HFFc6 (cell line): ENCODE measurements at regions not wholly inside any gene's neighbourhood (a gene's known extent, or its start where the extent isn't known, plus 50 kb on each side); places are given as distances from the start of the nearest gene placed in this dataset.
"Not testable (repeated sequence)": the region's sequence is repeated elsewhere in the genome, so short reads cannot be mapped to it uniquely, and the experiment has no call there.

Experiments used
- DNase-seq: peaks from one replicate; pipeline ENCODE4 v3.0.0-alpha.2; 2018
- H3K27ac Mint-ChIP-seq: 2 replicates; pipeline ENCODE4 v1.8.0; 2020; ENCODE audit warnings: mild to moderate bottlenecking, mixed read lengths
- H3K27me3 Mint-ChIP-seq: 2 replicates; pipeline ENCODE4 v1.8.0; 2021; ENCODE audit warnings: mild to moderate bottlenecking, moderate library complexity, mixed read lengths; ENCODE audit not compliant: insufficient read depth
- H3K36me3 Mint-ChIP-seq: 2 replicates; pipeline ENCODE4 v1.8.0; 2021; ENCODE audit warnings: low read depth, mixed read lengths
- H3K4me1 Mint-ChIP-seq: 2 replicates; pipeline ENCODE4 v1.8.0; 2020; ENCODE audit warnings: low read depth, mixed read lengths
- H3K4me3 Mint-ChIP-seq: 2 replicates; pipeline ENCODE4 v1.8.0; 2020; ENCODE audit warnings: mild to moderate bottlenecking, moderate library complexity, mixed read lengths
- H3K9me3 Mint-ChIP-seq: 2 replicates; pipeline ENCODE4 v1.8.0; 2020; ENCODE audit warnings: mild to moderate bottlenecking, mixed read lengths
- CTCF ChIP-seq: fragments of 200-600 bp; sonication (generic); IDR thresholded peaks from 2 replicates; pipeline ENCODE4 v1.5.0; 2021; ENCODE audit warnings: antibody characterized with exemption, mild to moderate bottlenecking

- Mint-ChIP-seq H3K9me3 (peaks cover 27% of the 10 kb centered on the region), H3K27ac (no peak overlapping the region), H3K27me3 (no peaks in the 10 kb centered on the region), H3K36me3 (no peaks in the 10 kb centered on the region), H3K4me3 (no peak overlapping the region), H3K4me1 (no peaks in the 10 kb centered on the region)
- no peak for DNase-seq
- TF ChIP-seq CTCF: no peak
Observed at GRCh38 chr2:183542606-183543005, 418.4 kb downstream of the NUP35 start.

- no peak for TF ChIP-seq CTCF
- DNase-seq: no peak
- Mint-ChIP-seq H3K27ac (no peak overlapping the region), H3K36me3 (no peaks in the 10 kb centered on the region), H3K4me3 (no peak overlapping the region), H3K27me3 (no peaks in the 10 kb centered on the region), H3K9me3 (peaks cover 32% of the 10 kb centered on the region), H3K4me1 (no peaks in the 10 kb centered on the region)
Observed at GRCh38 chr2:183543222-183543621, 419.0 kb downstream of the NUP35 start.

- Mint-ChIP-seq H3K4me3 (no peak overlapping the region), H3K27ac (no peak overlapping the region), H3K36me3 (no peaks in the 10 kb centered on the region), H3K9me3 (peaks cover 37% of the 10 kb centered on the region), H3K27me3 (no peaks in the 10 kb centered on the region), H3K4me1 (no peaks in the 10 kb centered on the region)
- no peak for DNase-seq
- no peak for TF ChIP-seq CTCF
Observed at GRCh38 chr2:183543731-183544130, 419.5 kb downstream of the NUP35 start.

GRCh38 chr2:183546560-183547350 is 422.5 kb downstream of the NUP35 start:
- not testable (repeated sequence) for H3K4me1 Mint-ChIP-seq, DNase-seq, H3K27ac Mint-ChIP-seq, H3K27me3 Mint-ChIP-seq, H3K36me3 Mint-ChIP-seq, H3K4me3 Mint-ChIP-seq
- peaks cover 41% of the 10 kb centered on the region for H3K9me3 Mint-ChIP-seq

GRCh38 chr2:183552716-183553115 is 428.5 kb downstream of the NUP35 start:
- Mint-ChIP-seq H3K4me3 (no peak overlapping the region), H3K36me3 (no peaks in the 10 kb centered on the region), H3K9me3 (peaks cover 24% of the 10 kb centered on the region), H3K27me3 (no peaks in the 10 kb centered on the region), H3K4me1 (no peaks in the 10 kb centered on the region), H3K27ac (no peak overlapping the region)
- TF ChIP-seq CTCF: no peak
- no peak for DNase-seq

- H3K4me3 Mint-ChIP-seq: no peak overlapping the region
- DNase-seq: no peak
- no peak overlapping the region for H3K27ac Mint-ChIP-seq
- no peaks in the 10 kb centered on the region for H3K36me3 Mint-ChIP-seq
- TF ChIP-seq CTCF: no peak
- no peaks in the 10 kb centered on the region for H3K4me1 Mint-ChIP-seq
- no peaks in the 10 kb centered on the region for H3K27me3 Mint-ChIP-seq
- peaks cover 24% of the 10 kb centered on the region for H3K9me3 Mint-ChIP-seq
Observed at GRCh38 chr2:183564726-183565125, 440.5 kb downstream of the NUP35 start.
